ENCODE measurements at regions not wholly inside any gene's neighbourhood (a gene's known extent, or its start where the extent isn't known, plus 50 kb on each side); places are given as distances from the start of the nearest gene placed in this dataset.

- TF ChIP-seq ZNF8 (CRISPR knock-in tag; IDR thresholded peaks at IDR 0.05), result no peak
- no peak for TF ChIP-seq TCF4 (CRISPR knock-in tag; IDR thresholded peaks at IDR 0.05; ENCODE audit: borderline replicate concordance)
- no peak for TF ChIP-seq GLIS3 (CRISPR knock-in tag; IDR thresholded peaks at IDR 0.05)
- TF ChIP-seq, protein P1, sequence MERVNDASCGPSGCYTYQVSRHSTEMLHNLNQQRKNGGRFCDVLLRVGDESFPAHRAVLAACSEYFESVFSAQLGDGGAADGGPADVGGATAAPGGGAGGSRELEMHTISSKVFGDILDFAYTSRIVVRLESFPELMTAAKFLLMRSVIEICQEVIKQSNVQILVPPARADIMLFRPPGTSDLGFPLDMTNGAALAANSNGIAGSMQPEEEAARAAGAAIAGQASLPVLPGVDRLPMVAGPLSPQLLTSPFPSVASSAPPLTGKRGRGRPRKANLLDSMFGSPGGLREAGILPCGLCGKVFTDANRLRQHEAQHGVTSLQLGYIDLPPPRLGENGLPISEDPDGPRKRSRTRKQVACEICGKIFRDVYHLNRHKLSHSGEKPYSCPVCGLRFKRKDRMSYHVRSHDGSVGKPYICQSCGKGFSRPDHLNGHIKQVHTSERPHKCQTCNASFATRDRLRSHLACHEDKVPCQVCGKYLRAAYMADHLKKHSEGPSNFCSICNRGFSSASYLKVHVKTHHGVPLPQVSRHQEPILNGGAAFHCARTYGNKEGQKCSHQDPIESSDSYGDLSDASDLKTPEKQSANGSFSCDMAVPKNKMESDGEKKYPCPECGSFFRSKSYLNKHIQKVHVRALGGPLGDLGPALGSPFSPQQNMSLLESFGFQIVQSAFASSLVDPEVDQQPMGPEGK (CRISPR knock-in tag; IDR thresholded peaks at IDR 0.05; ENCODE audit: borderline replicate concordance), result no peak
Measured at GRCh38 chr5:166535641-166536040, 1755.8 kb upstream of the WWC1 start.

Measured in SK-N-SH treated with all-trans-retinoic acid at 6 μM for 48 hours (cell line).